PC-3 (cell line): ENCODE measurements at regions not wholly inside any gene's neighbourhood (a gene's known extent, or its start where the extent isn't known, plus 50 kb on each side); places are given as distances from the start of the nearest gene placed in this dataset.

Source experiments
- ATAC-seq: fragments of 200-7000 bp; cut with Tn5 transposase; 2 replicates; pipeline ENCODE4 v1.9.1; 2020; ENCODE audit warnings: mild to moderate bottlenecking, moderate library complexity
- BruUV-seq: library from RNA; stranded (reverse); fragments of 400-500 nt; replicated peaks from 2 replicates; lab custom pipeline; 2021; lab: Mats Ljungman, UMichigan
- CTCF ChIA-PET: fragments of 300-600 bp; sonication (Branson Sonifier 250); formaldehyde crosslinking; loops from one replicate; lab custom pipeline; 2022; ENCODE audit warnings: antibody characterized with exemption; lab: Charles Lee
- POLR2A ChIA-PET: fragments of 300-600 bp; sonication (Branson Sonifier 250); formaldehyde crosslinking; loops from one replicate; lab custom pipeline; 2022; ENCODE audit warnings: antibody characterized with exemption; ENCODE audit not compliant: unreplicated experiment; lab: Charles Lee
- DNase-seq: peaks from one replicate; pipeline ENCODE4 v3.0.0-alpha.2; 2015
- H2AFZ ChIP-seq: fragments of 300-600 bp; sonication (generic); 2 replicates; pipeline ENCODE4 v1.6.0; 2016; ENCODE audit warnings: antibody characterized with exemption, low read length
- H3F3A ChIP-seq: fragments of 300-600 bp; sonication (generic); one replicate; pipeline ENCODE4 v1.6.0; 2017; ENCODE audit warnings: antibody characterized with exemption, low read length, control low read depth, mild to moderate bottlenecking; ENCODE audit not compliant: unreplicated experiment
- H3K27ac ChIP-seq: fragments of 300-600 bp; sonication (generic); 2 replicates; pipeline ENCODE4 v1.5.1; 2016; ENCODE audit warnings: mild to moderate bottlenecking, low read length
- H3K27me3 ChIP-seq: fragments of 300-600 bp; sonication (generic); 2 replicates; pipeline ENCODE4 v1.6.1; 2016; ENCODE audit warnings: low read length, mixed read lengths
- H3K36me3 ChIP-seq: fragments of 300-600 bp; sonication (generic); 2 replicates; pipeline ENCODE4 v1.6.1; 2016; ENCODE audit warnings: low read depth, mixed run types, low read length, mixed read lengths
- H3K4me1 ChIP-seq: fragments of 300-600 bp; sonication (generic); 2 replicates; pipeline ENCODE4 v1.5.1; 2016; ENCODE audit warnings: low read length; ENCODE audit not compliant: insufficient read depth
- H3K4me2 ChIP-seq: fragments of 300-600 bp; sonication (generic); 2 replicates; pipeline ENCODE4 v1.6.0; 2016; ENCODE audit warnings: low read length
- H3K4me3 ChIP-seq: fragments of 300-600 bp; sonication (generic); 2 replicates; pipeline ENCODE4 v1.5.1; 2016; ENCODE audit warnings: mild to moderate bottlenecking, low read length, mixed read lengths
- H3K79me2 ChIP-seq: fragments of 300-600 bp; sonication (generic); 2 replicates; pipeline ENCODE4 v1.6.1; 2017; ENCODE audit warnings: low read length, mixed read lengths
- H3K9ac ChIP-seq: fragments of 300-600 bp; sonication (generic); 2 replicates; pipeline ENCODE4 v1.6.0; 2016; ENCODE audit warnings: mild to moderate bottlenecking, low read length
- H3K9me2 ChIP-seq: fragments of 300-600 bp; sonication (generic); replicated peaks from 2 replicates; pipeline ENCODE4 v1.6.1; 2016; ENCODE audit warnings: mixed run types, low read length, mixed read lengths
- H3K9me3 ChIP-seq: fragments of 300-600 bp; sonication (generic); 2 replicates; pipeline ENCODE4 v1.6.1; 2016; ENCODE audit warnings: low read length, mixed read lengths
- H4K20me1 ChIP-seq: fragments of 300-600 bp; sonication (generic); 2 replicates; pipeline ENCODE4 v1.6.1; 2016; ENCODE audit warnings: low read length, mixed read lengths
- EZH2 ChIP-seq: fragments of 300-600 bp; sonication (generic); IDR thresholded peaks from one replicate; pipeline ENCODE4 v1.6.1; 2017; ENCODE audit warnings: antibody characterized with exemption, mild to moderate bottlenecking, low read length; ENCODE audit not compliant: unreplicated experiment
- EZH2phosphoT487 ChIP-seq: fragments of 300-600 bp; sonication (generic); IDR thresholded peaks from 2 replicates; pipeline ENCODE4 v1.6.1; 2018; ENCODE audit warnings: mild to moderate bottlenecking, antibody characterized with exemption, low read length, borderline replicate concordance
- intact Hi-C: fragments of 100-400 bp; cut with micrococcal nuclease; formaldehyde crosslinking; loops from 2 replicates; pipeline ENCODE4 v1.9.0; 2023
- TF ChIP-seq, protein P1 (sequence below): fragments of 300-600 bp; sonication (generic); conservative IDR thresholded peaks from 2 replicates; pipeline ENCODE4 v1.5.1; 2017; ENCODE audit warnings: antibody characterized with exemption, low read depth, mild to moderate bottlenecking, low read length

DNA sequence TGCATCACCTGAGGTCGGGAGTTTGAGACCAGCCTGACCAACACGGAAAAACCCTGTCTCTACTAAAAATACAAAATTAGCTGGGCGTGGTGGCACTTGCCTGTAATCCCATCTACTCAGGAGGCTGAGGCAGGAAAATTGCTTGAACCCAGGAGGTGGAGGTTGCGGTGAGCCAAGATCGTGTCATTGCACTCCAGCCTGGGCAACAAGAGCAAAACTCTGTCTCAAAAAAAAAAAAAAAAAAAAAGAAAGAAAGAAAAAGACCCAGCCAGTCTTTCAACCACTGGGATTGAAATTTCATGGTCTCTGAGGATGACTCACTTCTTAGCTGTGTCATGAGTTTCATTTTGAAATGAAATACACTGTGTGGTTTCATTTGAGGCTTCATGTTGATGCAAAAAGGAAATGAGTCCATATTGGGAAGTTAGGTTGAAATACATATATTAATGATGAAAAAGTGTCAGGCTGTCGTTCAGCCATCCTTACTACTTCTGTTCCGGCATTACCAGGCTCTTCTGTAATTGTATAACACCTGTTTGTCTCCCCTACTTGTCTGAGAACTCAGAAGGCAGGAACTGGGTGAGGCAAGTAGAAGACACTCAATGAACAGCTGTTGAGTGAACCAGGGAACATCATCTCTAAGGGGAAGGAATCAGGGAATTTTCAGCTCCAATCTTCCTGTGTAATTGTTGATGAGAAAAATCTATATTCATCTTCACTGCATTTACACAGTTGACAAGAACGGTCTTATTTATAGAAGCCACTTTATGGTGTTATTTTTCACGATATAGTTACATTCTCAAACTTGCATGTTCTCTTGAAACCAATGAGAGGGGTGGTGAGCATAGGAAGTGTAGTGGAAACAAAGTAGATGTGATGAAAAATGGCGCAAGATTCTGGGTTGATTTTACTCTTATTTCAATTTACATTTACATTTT is 87.4 kb downstream of the NFKBIZ start:
- BruUV-seq, result no TSS peak
- peak; percentile 88 for DNase-seq
- Histone ChIP-seq H3K4me2 (peak overlapping the region; percentile 5), H3K79me2 (no peaks in the 10 kb centered on the region), H3K9me3 (no peaks in the 10 kb centered on the region), H3K36me3 (no peaks in the 10 kb centered on the region), H3K27me3 (no peaks in the 10 kb centered on the region), H3K4me1 (peaks cover 41% of the 10 kb centered on the region), H2AFZ (peak overlapping the region; percentile 31), H3K27ac (peak overlapping the region; percentile 73), H3F3A (no peaks in the 10 kb centered on the region), H4K20me1 (no peaks in the 10 kb centered on the region), H3K4me3 (no peak overlapping the region), H3K9me2 (no peaks in the 10 kb centered on the region), H3K9ac (peak overlapping the region; percentile 39)
- ATAC-seq, result peak; percentile 61
- intact Hi-C loops, result no loop called here
- POLR2A ChIA-PET, result interaction anchor here (0.7 kb wide), 1 partner anchor 69 kb away, joined by 5 read pairs; no protein-coding TSS in a partner anchor
- TF ChIP-seq, protein P1, sequence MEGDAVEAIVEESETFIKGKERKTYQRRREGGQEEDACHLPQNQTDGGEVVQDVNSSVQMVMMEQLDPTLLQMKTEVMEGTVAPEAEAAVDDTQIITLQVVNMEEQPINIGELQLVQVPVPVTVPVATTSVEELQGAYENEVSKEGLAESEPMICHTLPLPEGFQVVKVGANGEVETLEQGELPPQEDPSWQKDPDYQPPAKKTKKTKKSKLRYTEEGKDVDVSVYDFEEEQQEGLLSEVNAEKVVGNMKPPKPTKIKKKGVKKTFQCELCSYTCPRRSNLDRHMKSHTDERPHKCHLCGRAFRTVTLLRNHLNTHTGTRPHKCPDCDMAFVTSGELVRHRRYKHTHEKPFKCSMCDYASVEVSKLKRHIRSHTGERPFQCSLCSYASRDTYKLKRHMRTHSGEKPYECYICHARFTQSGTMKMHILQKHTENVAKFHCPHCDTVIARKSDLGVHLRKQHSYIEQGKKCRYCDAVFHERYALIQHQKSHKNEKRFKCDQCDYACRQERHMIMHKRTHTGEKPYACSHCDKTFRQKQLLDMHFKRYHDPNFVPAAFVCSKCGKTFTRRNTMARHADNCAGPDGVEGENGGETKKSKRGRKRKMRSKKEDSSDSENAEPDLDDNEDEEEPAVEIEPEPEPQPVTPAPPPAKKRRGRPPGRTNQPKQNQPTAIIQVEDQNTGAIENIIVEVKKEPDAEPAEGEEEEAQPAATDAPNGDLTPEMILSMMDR, result no peak
- TF ChIP-seq EZH2 (no peak), EZH2phosphoT487 (no peak)
- CTCF ChIA-PET, result no interaction called here

DNA sequence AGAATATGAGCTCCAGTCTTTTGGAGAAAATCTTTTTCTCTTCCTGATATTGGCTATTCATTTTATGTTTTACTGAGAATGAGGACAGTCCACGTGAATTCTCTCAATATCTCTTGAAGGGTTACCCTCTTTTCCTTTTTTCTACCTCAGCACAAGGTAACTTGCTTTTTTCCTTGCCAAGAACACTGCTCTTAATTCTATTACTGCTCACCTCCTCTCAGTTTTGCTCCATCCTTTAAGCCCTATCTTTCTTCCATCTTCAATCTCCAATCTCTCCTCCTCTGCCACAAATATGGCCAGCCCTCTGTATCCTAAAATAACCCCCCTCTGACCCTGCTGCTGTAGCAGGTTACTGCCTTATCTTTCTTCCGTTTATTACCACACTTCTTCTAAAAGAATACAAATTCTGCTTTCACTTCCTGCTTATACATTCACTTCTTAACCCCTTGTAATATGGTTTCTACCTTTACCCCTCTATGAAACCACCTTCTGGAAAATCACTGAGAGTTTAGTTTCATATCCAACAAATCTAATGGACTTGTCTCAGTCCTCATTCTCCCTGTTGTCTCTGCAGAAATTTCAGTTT is 89.0 kb downstream of the NFKBIZ start:
- intact Hi-C loops, result no loop called here

More for the DNA sequence above, 89.0 kb downstream of the NFKBIZ start:
- ATAC-seq (no peak), DNase-seq (no peak)
- TF ChIP-seq EZH2, result no peak
- TF ChIP-seq EZH2phosphoT487, result no peak
- TF ChIP-seq, protein P1, result no peak
- no peak overlapping the region for H3K4me3 ChIP-seq
- no peak overlapping the region for H3K4me2 ChIP-seq
- no peaks in the 10 kb centered on the region for H3K9me3 ChIP-seq
- no peak overlapping the region for H3K9ac ChIP-seq
- POLR2A ChIA-PET, result no interaction called here
- H4K20me1 ChIP-seq, result no peaks in the 10 kb centered on the region
- CTCF ChIA-PET, result no interaction called here
- no TSS peak for BruUV-seq
- H3F3A ChIP-seq, result no peaks in the 10 kb centered on the region
- H3K9me2 ChIP-seq, result no peaks in the 10 kb centered on the region
- peaks cover 54% of the 10 kb centered on the region for H3K4me1 ChIP-seq
- no peak overlapping the region for H3K27ac ChIP-seq
- H2AFZ ChIP-seq, result no peak overlapping the region
- H3K79me2 ChIP-seq, result no peaks in the 10 kb centered on the region
- H3K27me3 ChIP-seq, result no peaks in the 10 kb centered on the region
- no peaks in the 10 kb centered on the region for H3K36me3 ChIP-seq
